Non-pigmented ciliary epithelial cell (primary cell): ENCODE measurements at regions not wholly inside any gene's neighbourhood (a gene's known extent, or its start where the extent isn't known, plus 50 kb on each side); places are given as distances from the start of the nearest gene placed in this dataset.
"Not testable (repeated sequence)": the region's sequence is repeated elsewhere in the genome, so short reads cannot be mapped to it uniquely, and the experiment has no call there.

Experiments
- DNase-seq: peaks from one replicate; pipeline ENCODE4 v3.0.0-alpha.2; 2010; ENCODE audit warnings: low read depth

GRCh38 chr3:177394231-177395024, 197.1 kb upstream of the TBL1XR1 start:
- not testable (repeated sequence) for DNase-seq

- DNase-seq = no peak
Observed at GRCh38 chr3:177396733-177397132, 199.5 kb upstream of the TBL1XR1 start.

- no peak for DNase-seq
Observed at GRCh38 chr3:177401375-177401774, 204.1 kb upstream of the TBL1XR1 start.

- DNase-seq = no peak
Observed at GRCh38 chr3:177402533-177402932, 205.3 kb upstream of the TBL1XR1 start.

- DNase-seq = no peak
Observed at GRCh38 chr3:177405191-177405672, 207.9 kb upstream of the TBL1XR1 start.

GRCh38 chr3:177410730-177411129, 213.4 kb upstream of the TBL1XR1 start:
- DNase-seq = no peak

- DNase-seq = no peak
Observed at GRCh38 chr3:177411201-177411600, 213.9 kb upstream of the TBL1XR1 start.

GRCh38 chr3:177412677-177413170, 215.4 kb upstream of the TBL1XR1 start:
- DNase-seq = not testable (repeated sequence)

GRCh38 chr3:177414093-177414492, 216.8 kb upstream of the TBL1XR1 start:
- no peak for DNase-seq

- DNase-seq = no peak
Observed at GRCh38 chr3:177418787-177419186, 221.5 kb upstream of the TBL1XR1 start.

- no peak for DNase-seq
Observed at GRCh38 chr3:177419904-177420601, 222.8 kb upstream of the TBL1XR1 start.

GRCh38 chr3:177420651-177421480, 223.6 kb upstream of the TBL1XR1 start:
- DNase-seq = peak; percentile 64

- DNase-seq = no peak
Observed at GRCh38 chr3:177421481-177421785, 224.2 kb upstream of the TBL1XR1 start.

GRCh38 chr3:177424521-177424920, 227.2 kb upstream of the TBL1XR1 start:
- DNase-seq = no peak

- no peak for DNase-seq
Observed at GRCh38 chr3:177425042-177425441, 227.8 kb upstream of the TBL1XR1 start.

GRCh38 chr3:177426106-177426877, 229.0 kb upstream of the TBL1XR1 start:
- no peak for DNase-seq

- DNase-seq = no peak
Observed at GRCh38 chr3:177426878-177427495, 229.7 kb upstream of the TBL1XR1 start.

- no peak for DNase-seq
Observed at GRCh38 chr3:177427540-177427939, 230.3 kb upstream of the TBL1XR1 start.

- no peak for DNase-seq
Observed at GRCh38 chr3:177429079-177429478, 231.8 kb upstream of the TBL1XR1 start.

- DNase-seq = no peak
Observed at GRCh38 chr3:177429771-177430170, 232.5 kb upstream of the TBL1XR1 start.

- DNase-seq = no peak
Observed at GRCh38 chr3:177430653-177431052, 233.4 kb upstream of the TBL1XR1 start.
